Activated CD8-positive, alpha-beta memory T cell treated with anti-CD3 and anti-CD28 coated beads for 24 hours (primary cell): ENCODE measurements at regions not wholly inside any gene's neighbourhood (a gene's known extent, or its start where the extent isn't known, plus 50 kb on each side); places are given as distances from the start of the nearest gene placed in this dataset.
"Not testable (repeated sequence)": the region's sequence is repeated elsewhere in the genome, so short reads cannot be mapped to it uniquely, and the experiment has no call there.

Experiments used
- DNase-seq: peaks from one replicate; pipeline ENCODE4 v3.0.0-alpha.2; 2020

DNA sequence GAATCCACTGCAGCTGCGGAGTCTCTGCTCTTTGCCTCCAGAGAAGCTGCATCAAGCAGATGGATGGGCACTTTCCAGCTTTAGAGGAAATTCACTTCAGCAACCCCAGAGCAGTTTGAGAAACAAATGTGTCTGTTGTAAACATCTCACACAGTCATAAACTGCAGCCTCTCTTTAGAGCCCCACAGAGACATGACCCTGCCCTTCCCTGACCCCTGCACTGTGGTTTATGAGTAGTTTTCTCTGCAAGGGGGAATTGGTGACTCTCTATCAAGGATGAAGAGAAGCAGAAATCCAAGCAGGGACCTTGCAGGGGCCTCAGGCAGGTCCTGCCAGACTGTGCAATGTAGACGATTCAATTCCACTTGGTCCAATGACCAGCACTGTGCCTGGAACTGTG lies 160.2 kb downstream of the SH2D4B start:
- no peak for DNase-seq

DNA sequence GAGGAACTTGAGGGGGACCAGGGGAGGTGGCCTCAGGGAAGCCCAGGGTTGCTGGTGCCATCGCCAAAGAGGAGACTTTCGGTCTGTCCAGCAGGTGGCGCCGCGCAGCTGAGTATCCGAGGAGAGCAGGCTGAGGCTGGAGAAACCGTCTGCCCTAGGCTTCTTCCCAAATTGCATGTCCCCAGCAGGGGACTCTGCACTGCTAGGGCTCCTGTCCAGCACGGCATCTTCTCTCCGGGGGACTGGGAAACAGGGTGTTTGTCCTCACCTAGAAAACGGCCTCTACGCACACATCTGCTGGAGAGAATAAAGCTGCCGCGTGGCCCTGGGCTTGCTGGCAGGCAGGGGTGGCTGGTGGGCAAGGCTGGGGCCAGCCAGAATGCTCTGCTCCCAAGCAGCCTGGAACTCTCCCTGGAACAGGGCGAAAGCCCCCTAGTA lies 161.9 kb downstream of the SH2D4B start:
- peak; percentile 86 for DNase-seq

DNA sequence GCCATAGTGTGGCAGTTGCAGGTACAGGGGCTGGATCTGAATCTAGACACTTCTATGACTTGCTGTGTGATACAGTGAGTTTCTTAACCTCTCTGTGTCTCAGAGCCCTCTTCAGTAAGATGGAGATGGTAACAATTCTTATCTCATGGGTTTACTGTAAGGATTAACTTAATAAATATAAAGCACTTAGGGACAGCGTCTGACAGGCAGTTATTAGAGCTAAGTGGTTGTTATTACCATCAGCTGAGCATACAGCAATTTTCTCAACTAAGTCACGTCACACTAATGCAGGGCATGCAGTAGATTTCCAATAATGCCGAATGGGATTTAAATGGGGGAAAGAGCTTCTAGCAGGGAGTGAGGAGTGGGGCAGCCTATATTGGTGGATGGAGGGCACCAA lies 162.6 kb downstream of the SH2D4B start:
- no peak for DNase-seq

DNA sequence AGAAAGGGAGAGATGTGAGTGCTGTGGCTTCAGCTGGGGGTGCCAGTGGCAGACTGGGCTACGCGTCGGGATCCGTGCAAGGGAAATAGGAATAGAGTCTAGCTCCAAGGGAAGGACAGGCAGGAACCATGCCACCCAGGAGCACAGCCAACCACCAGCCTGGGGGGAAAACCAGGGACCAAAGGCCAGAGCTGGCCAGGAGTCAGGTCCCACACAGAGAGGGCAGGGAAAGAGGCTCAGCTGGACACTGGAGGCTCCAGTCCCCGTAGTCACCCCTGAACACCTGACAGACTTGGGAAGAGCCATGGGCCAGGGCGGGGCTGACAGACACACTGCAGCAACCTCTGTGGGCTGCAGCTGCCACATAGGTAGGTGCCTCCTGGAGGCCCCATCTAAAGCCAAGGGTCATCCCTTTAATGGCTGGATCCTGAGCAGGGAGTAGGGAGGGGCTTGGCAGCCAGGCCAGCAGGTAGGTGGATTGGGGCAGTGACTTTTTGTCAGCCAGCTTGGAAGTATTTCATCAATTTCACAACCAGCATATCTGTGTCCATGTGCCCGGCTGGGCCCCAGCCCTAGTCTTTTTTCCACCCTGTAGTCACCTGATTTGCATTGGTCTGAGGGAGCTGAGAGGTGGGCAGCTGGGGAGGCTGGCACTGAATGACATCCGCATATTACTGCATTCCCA lies 163.2 kb downstream of the SH2D4B start:
- no peak for DNase-seq

DNA sequence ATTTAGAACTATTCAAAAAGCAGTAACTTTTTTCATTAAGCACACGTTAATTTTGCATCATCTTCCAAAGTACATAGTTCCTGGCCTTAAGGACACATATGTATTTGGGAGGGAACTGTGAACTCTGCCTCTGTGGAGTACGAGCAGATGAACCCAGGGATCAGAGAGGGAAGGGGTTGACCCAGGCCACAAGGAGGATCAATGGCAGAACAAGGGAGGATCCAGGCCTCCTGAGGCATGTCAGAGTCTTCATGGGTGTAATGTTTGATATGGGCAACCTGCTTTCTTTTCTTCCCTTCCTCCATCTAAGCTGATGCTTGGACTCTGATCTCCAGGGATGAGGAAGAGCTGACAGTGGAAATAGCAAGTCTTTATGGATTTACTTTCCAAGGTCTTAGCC lies 164.0 kb downstream of the SH2D4B start:
- DNase-seq = no peak

DNA sequence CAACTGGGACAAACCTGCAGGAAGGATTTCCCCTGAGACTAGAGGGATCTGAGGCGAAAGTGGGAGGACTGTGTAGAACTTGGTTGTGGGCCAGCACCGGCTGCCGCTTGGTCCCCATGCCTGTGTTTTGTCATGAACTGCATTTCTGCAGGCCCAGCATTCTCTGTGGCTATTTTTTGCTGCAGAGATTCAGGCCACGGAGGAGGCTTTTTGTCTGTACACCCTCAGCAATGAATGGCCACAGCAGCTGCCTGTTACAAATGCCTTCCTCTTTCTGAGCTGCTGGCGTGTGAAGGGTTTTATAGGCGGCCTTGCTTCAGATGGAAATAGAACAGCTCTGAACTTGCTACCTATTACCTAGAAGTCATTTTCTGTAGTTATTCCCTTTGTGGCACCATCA lies 164.4 kb downstream of the SH2D4B start:
- no peak for DNase-seq

DNA sequence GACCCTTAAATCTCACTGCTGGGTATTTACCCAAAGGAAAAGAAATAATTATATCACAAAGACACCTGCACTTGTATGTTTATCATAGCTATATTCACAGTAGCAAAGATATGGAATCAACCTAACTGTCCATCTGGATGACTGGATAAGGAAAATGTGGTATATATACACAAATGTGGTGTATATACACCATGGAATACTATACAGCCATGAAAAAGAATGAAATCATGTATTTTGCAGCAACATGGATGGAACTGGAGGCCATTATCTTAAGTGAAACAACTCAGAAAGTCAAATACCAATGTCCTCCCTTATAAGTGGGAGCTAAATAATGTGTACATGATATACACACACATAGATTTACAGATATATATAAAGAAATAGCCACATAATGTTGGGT lies 168.2 kb downstream of the SH2D4B start:
- no peak for DNase-seq

DNA sequence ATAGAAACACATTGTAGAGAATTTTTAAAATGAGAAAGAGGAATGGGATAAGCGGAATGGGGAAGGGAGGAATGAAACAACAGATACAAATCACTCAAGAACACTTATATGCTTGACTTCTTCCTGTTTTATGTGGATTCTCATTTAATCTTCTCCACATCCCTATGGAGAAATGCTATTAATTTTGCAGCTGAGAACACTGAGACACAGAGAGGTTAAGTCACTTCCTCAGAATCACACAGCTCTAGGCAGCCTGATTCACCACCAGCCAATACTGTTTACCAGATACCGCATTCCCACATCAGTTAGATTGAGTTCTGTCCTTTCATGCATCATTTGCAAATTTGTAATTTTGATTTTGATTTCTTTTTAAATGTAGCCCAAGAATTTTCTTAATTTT lies 170.5 kb downstream of the SH2D4B start:
- no peak for DNase-seq

DNA sequence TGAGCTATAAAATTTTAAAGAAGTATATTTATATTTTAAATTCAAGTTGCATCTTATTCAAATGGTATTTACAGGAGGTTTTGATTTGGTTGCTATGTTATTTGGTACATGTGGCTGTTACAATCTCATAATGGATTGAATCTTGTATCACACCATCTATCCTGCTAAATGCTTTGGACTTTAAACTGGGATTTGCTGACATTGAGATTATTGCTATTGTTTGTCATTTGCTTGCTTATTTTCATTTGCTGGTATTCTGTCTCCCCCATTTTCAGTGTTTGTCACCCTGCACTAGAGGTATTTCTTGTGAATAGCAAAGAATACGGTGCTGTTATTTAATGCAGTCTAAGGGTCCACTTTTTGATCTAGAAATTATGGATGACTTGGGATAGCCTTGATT lies 171.1 kb downstream of the SH2D4B start:
- no peak for DNase-seq

DNA sequence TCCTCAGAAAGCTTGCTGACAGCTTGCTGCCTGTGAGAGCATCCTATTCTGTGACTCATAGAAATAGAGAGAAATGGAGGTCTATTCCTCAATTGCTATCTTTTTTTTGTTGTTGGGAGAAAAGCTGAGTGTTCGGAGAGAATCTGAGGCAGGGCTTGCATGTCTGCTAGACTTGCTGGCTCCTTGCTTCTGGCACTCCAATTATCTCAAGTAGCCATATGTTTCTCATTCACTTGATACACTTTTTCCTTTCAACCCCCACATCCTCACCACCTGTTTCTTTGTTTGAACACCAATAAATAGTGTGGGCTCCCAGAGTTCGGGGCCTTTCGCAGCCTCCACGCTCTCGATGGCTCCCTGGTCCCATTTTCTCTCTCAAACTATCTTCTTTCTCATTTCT lies 172.2 kb downstream of the SH2D4B start:
- no peak for DNase-seq

DNA sequence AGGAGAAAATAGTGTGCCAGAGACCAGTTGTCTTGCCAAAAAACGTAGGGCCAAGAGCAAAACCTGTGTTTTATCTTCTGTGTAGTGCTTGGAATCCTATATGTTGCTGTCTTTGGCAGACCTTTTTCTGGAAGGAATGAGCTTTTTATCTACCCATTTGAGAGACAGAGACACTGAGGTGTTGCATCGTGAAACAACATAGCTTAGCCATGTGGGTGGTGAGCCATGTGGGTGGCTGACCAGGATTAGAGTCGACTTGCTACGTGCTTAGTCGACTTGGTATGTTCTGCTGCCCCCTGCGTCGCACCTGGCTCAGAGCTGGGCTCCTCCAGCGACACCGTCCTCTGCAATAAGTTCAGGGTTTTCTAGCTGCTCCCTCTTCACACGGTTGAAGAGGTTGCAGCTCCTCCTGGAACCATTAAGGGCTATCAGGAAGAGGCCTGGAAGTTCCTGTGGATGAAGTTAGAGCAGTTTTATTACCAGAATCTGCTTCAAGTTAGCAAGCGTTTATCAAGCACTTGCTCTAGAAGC lies 175.8 kb downstream of the SH2D4B start:
- DNase-seq = no peak

DNA sequence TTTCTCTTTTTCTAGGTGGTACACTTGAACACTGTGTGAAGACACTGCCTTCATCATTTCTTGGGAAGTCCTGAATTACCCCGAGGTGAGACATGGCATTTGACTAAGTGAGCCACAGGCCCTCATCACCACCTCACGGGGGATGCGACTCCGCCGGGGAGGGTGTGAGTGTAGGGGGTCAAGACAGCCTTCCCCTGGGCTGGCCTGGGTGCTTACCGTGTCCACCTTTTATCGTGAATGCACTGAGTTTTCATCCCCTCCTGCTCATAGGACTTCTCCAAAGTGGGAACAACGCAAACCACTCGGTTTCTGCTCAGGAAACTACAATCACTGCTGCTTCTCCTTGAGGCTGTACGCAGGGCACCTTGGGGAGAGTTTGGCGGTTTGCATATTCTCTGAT lies 176.9 kb downstream of the SH2D4B start:
- no peak for DNase-seq

DNA sequence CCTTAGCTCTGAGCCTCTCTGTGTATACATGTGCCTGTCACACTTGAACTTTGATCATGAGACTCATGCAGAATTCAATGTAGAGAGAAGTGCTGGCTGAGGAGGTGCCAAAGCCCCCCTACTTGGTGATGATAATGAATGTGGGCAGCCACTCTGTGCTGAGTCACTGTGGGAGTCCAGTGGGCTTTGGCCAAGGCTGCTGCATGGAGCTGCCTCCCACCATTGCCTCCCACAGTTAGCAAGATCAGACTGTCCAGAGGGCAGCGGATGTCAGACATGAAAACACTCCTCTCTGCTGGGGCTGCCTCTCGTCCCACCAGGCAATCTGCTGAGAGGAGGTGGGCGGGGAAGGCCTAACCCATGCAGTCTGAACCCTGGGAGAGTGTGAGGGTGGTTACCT lies 180.3 kb downstream of the SH2D4B start:
- DNase-seq = no peak

DNA sequence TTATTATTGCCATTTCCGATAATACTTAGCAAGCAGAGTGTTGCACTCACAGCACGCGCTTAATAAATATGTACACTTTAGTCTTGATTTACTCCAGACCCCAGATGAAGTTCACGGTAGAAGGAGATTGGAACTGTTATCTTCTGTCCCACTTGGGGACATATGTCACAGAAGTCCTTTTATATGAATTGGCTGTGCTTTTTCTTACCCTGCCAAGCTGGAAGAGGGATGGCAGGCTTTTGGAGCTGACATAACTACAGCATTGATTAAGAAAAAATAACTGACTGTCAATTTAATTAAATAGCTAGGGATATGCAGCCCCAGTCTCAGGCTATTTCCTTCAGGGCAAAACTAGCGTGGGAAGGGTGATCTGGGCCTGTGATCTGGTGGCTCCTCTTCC lies 182.2 kb downstream of the SH2D4B start:
- DNase-seq = no peak

DNA sequence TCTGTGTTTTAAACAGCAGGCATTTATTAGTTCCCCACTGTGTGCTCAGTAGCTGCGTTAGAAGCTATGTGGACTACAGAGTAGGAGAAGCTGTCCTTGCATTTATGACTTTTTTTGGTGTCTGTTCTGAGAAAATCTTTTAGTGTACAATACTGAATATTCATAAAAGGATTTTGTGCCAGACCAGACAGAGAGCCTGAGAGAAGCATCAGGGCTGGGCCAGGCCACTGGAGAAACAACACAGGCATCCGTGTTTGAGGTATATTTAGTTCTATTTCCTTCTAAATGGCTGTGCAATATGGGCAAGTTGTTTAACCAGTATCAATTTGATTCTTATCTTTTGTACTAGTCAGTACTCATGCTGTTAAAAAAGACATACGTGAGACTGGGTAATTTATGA lies 182.8 kb downstream of the SH2D4B start:
- no peak for DNase-seq

DNA sequence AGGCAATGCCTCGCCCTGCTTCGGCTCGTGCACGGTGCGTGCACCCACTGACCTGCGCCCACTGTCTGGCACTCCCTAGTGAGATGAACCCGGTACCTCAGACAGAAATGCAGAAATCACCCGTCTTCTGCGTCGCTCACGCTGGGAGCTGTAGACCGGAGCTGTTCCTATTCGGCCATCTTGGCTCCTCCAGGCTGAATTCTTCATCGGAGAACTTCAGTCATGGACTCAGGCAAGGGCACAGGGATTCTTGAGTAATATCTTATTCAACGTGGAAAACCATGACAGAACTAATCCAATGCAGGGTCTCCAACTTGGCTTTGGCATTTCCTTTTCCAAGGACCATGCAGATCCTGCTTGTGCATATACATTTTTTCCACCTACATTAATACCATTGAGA lies 190.7 kb downstream of the SH2D4B start:
- DNase-seq = not testable (repeated sequence)

DNA sequence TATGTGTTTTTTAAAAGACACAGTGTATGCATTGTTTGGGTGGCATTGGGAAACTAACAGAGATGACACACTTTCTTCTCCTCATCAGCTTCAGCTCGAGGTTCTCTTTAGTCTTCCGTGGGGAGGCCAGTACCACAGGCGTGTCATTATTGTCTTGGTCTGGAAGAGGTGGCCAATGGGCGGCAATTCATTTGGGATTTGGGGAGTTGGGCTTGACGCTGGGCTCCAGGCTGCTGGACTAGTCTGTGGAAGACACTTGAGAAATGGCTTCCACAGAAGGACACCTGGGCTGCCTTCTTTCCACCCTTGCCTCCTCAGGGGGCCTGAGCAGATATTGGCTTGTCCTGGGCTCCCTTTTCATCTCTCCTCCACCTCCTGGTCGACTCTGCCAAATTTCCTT lies 192.2 kb downstream of the SH2D4B start:
- DNase-seq = no peak

DNA sequence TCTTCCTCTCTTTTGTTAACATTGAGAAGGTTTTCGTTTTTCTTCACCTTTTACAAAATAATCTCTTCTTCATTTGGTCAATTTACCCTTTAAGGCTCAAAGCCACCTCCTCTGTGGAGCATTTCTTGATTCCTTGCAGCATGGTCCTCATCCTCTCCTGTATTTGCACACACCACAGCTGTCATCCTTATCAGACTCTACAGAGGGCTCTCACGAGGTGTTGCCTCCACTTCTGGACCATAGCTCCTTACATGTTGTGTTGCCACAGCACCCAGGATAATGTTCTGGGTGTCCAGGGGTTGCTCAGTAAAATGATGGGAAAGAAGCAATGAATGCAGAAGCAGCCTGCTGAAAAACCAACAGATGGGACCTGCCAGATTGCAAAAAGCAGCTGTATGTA lies 192.8 kb downstream of the SH2D4B start:
- DNase-seq = no peak

DNA sequence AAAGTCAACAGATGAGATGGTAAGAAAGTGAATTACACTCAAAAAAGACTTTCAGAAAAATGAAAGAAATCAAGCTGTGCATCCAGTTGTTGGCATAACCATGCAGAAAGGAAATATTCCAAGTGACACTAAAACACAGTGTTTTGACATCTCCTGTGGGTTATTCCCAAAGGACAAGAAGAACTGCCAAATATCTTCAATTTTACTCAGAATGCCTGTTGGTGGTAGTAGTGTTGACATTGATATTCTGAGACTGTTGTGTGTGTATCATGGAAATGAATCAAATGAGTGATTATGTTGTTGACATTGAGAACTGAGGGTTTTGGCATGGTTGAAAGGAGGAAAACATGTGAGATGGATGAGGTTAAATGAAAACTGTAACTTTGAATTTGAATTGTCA lies 196.9 kb downstream of the SH2D4B start:
- DNase-seq = no peak

DNA sequence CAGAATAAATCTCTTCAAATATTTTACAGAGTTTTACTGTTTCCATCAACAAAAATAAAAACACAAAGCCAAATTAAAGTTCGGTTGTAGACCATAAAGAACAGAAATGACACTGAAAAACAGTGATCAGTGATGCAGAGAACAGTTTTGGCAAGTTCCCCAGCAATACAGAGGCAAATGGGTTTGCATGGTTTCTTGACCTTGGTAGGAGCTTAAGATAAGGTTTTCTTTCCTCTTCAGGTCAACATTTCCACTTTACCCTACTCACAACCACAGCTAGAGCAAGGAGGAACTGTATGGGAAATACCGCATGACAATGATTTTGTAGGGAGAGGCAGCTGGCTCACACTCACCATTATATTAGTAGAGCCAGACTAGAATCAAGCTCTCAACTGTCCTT lies 199.5 kb downstream of the SH2D4B start:
- no peak for DNase-seq

DNA sequence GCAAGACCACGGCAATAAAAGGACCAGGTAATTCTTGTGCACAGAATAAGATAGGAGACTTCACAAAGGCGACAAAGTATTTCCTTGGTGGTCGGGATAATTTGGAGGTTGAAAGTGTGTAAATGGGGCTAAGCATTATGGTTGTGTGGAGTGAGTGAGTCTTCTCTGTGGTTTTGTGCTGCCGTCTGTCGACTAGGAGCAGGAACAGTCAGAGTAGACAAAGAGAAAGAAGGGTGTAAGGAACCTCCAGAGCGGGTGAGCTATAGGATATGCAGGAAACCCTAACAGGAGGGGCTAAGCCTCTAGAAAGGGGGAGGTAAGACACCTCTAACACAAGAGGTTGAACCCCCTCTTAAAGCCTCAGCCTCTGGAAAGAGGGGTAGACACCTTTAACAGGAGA lies 201.6 kb downstream of the SH2D4B start:
- no peak for DNase-seq

DNA sequence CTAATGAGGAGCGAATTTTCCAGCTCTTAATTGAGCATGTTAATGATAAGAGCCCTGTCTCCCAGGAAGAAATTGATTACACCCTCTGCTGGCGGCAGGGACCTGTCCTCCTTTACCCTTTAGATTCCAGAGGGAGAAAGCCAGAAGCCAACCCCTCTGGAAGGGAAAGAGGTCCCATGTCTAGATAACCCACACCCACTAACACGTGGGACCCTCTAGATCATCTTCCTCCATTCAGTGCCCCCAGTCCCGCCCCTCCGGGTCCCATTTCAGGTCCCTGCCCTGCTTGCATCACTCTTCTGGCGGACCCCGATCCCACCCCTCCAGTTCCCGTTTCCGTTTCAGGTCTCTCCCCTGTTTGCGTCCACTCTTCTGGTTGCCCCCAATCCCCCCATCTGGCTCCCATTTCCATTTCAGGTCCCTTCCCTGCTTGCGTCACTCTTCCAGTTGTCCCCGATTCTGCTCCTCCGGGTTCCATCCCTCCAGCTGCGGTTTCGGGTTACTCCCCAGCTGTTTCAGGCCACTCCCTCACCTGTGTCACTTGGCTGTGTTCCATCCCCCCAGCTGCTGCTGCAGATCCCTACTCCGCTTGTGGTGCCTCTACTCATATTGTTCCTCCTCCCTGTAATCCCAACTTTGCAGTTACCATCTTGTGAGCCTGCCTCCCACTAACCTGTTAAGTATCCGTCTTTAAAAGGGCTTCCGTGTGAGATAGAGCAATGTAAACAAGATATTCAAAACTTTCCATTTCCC lies 202.4 kb downstream of the SH2D4B start:
- DNase-seq = no peak

DNA sequence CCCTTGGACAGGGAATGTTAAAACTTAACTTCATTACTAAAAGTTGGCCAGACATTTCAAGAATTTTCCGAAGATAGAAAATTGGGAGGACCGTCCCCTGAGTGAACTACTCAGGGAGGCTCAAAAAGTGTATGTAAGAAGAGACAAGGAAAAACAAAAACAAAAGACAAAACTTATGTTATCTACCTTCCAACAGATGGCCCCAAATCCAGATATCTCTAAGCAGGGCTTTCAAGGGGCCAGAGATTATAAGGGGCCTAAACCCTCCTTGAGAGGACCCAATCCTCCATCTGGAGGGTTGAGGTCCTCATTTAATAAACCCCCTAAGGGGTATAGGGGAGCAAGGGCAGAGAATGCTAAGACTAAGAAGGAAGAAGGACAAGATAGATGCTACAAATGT lies 203.6 kb downstream of the SH2D4B start:
- DNase-seq = no peak

DNA sequence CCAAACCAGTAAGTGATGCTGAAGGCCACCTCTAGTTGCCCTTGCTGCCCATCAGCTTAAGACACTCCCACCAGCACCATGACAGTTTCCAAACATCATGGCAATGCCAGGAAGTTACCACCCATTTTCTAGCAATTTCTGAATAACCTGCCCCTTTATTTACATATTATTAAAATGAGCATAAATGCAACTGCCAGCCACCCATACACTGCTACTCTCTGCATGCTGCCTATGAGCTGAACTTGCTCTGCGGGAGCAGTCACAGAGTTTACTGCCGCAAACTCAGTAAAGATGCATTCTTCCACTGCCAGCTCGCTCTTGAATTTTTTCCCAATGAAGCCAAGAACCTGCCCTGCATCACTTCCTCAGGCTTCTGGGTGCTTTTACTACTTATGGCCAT lies 212.6 kb downstream of the SH2D4B start:
- DNase-seq = no peak

DNA sequence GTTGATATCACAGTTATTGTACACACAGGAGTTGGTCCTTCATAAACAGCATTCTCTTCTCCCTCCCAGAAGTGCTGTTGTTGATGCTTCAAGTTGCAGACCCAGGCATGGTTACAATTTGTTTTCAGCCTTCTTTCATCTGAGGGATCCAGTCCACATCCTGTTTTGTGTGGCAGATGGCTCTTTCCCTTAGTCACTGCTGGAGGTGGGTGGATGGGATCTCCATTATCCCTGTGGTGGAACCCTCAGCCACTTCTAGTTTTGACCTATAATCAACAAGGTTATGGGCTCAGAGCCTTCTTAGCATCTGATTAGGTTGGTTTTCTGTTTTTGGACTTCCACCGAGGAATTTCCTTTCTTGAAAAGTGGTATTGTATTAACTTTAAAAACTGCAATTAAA lies 214.2 kb downstream of the SH2D4B start:
- no peak for DNase-seq
